Heart right ventricle (tissue), 16 donors: ENCODE measurements at regions not wholly inside any gene's neighbourhood (a gene's known extent, or its start where the extent isn't known, plus 50 kb on each side); places are given as distances from the start of the nearest gene placed in this dataset.

Source experiments
- ATAC-seq, 8 donors: fragments of 200-7000 bp; cut with Tn5 transposase; one replicate each; pipeline ENCODE4 v1.9.1; 2020; ENCODE audit warnings: mild to moderate bottlenecking in 8 of 8, moderate library complexity in 8 of 8, moderate number of reproducible peaks in 1 of 8
- DNase-seq, 2 donors: peaks; one replicate each; pipeline ENCODE4 v3.0.0-alpha.2; 2020
- H3K27ac ChIP-seq, 10 donors: fragments of 200-600 bp; sonication (generic) in 2 of 10; one replicate each; pipeline versions ENCODE4 v1.5.0 to v1.8.0; 2020 to 2022; ENCODE audit warnings: mild to moderate bottlenecking in 3 of 10
- H3K27me3 ChIP-seq, 7 donors: fragments of 200-600 bp; one replicate each; pipeline ENCODE4 v1.8.0; 2021 to 2022; ENCODE audit warnings: mild to moderate bottlenecking in 2 of 7
- H3K36me3 ChIP-seq, 9 donors: fragments of 200-600 bp; sonication (generic) in 1 of 9; one replicate each; pipeline versions ENCODE4 v1.5.0 to v1.8.0; 2020 to 2022; ENCODE audit warnings: mild to moderate bottlenecking in 2 of 9
- H3K4me1 ChIP-seq, 9 donors: fragments of 200-600 bp; sonication (generic) in 1 of 9; one replicate each; pipeline versions ENCODE4 v1.5.0 to v1.8.0; 2020 to 2022; ENCODE audit warnings: mild to moderate bottlenecking in 4 of 9
- H3K4me3 ChIP-seq, 10 donors: fragments of 200-600 bp; sonication (generic) in 2 of 10; one replicate each; pipeline versions ENCODE4 v1.5.0 to v1.8.0; 2020 to 2022; ENCODE audit warnings: mild to moderate bottlenecking in 7 of 10, moderate library complexity in 2 of 10
- H3K9me3 ChIP-seq, 11 donors: fragments of 200-600 bp in 10 of 11; sonication (generic) in 2 of 11; one replicate each; pipeline versions ENCODE4 v1.5.0 to v1.8.0; 2013 to 2022; ENCODE audit warnings: mild to moderate bottlenecking in 2 of 11, control low read depth in 1 of 11, moderate library complexity in 1 of 11
- WGBS, 2 donors: extraction: QIAGEN DNeasy Blood & Tissue Kit; methylation state at CpG; one replicate each; pipeline ENCODE4 v1.1.7; 2013; ENCODE audit warnings: inconsistent platforms in 1 of 2; 5-methylcytosine and 5-hydroxymethylcytosine counted together
- intact Hi-C, 10 donors: fragments of 100-400 bp; cut with DNase I; formaldehyde crosslinking; loops; one replicate each; pipeline versions ENCODE4 v1.11.1 to v1.14.2; 2022
- TF ChIP-seq, protein P1 (sequence below), 9 donors: fragments of 200-600 bp; sonication (generic) in 2 of 9; IDR thresholded peaks; one replicate each; pipeline versions ENCODE4 v1.5.0 to v1.8.0; 2021 to 2022; ENCODE audit warnings: antibody characterized with exemption in 9 of 9, mild to moderate bottlenecking in 5 of 9, moderate library complexity in 1 of 9
- donor health status: Arrhythmogenic right ventricular cardiomyopathy.
- donor health status: ischemic (EF 13 %, LVEDD 7.1; RV severe dilation, severe dysfunction).
- donor health status: healthy with polysubstance abuse.
- donor health status: DM: no; HTN: yes; CAD: no.
- donor health status: DM: no; HTN: no; CAD: no.
- donor health status: ischemic (EF 25% LVEDD 6.9; RV normal size, moderate dysfunction).
- donor health status: ischemic (EF 25% LVEDD 5.7; RV mildly dilated, moderate dysfunction).
- donor health status: healthy.
- donor health status: DM: yes; HTN: yes; CAD: no.
- donor health status: Ischemic cardiomyopathy.
- donor health status: ischemic (EF 35%, LVEDD 5.7; RV mildly dilated, moderate dysfunction).
- donor health status: nonischemic (EF 11% LVEDD 7.7; RV severe dilation, severe dysfunction).
- donor health status: DM: yes; HTN: yes; CAD: no.
- donor health status: PGD.
- donor health status: ischemic (EF 29% LVEDD 5.4; RV normal size, mild dysfunction).
- donor health status: nonischemic (EF 23%, LVEDD 6.1; RV moderate dilation, normal function).

DNA sequence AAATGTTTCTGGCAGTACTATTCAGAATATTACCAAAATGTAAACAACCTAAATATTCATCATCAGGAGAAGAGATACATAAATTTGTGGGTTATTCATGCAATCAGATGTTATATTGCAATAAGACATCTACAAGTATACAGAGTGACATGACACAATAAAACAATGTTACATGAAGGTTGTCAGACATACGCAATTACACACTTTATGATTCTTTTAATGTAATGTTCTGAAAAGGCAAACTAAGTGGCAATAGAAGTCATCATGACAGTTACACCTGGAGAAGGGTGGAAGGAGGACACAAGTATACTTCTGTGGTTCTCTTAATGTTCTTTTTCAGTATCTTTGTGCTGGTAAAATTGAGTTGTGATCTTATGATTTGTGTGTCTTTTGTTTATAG lies 95.8 kb upstream of the PRR20A start:
- 92 to 95% methylated on average over 1 of the region's 1 CpG for WGBS, 2 donors
- Histone ChIP-seq H3K4me3 (no peak overlapping the region), H3K27ac (no peak overlapping the region), H3K27me3 (no peaks in the 10 kb centered on the region), H3K9me3 (peaks cover 0 to 31% (median 2%) of the 10 kb centered on the region in 11 donors), H3K4me1 (no peaks in the 10 kb centered on the region), H3K36me3 (no peaks in the 10 kb centered on the region)
- ATAC-seq: no peak
- intact Hi-C loops: no loop called here
- TF ChIP-seq, protein P1, sequence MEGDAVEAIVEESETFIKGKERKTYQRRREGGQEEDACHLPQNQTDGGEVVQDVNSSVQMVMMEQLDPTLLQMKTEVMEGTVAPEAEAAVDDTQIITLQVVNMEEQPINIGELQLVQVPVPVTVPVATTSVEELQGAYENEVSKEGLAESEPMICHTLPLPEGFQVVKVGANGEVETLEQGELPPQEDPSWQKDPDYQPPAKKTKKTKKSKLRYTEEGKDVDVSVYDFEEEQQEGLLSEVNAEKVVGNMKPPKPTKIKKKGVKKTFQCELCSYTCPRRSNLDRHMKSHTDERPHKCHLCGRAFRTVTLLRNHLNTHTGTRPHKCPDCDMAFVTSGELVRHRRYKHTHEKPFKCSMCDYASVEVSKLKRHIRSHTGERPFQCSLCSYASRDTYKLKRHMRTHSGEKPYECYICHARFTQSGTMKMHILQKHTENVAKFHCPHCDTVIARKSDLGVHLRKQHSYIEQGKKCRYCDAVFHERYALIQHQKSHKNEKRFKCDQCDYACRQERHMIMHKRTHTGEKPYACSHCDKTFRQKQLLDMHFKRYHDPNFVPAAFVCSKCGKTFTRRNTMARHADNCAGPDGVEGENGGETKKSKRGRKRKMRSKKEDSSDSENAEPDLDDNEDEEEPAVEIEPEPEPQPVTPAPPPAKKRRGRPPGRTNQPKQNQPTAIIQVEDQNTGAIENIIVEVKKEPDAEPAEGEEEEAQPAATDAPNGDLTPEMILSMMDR (IDR thresholded peaks at IDR 0.05): no peak
- DNase-seq: no peak

DNA sequence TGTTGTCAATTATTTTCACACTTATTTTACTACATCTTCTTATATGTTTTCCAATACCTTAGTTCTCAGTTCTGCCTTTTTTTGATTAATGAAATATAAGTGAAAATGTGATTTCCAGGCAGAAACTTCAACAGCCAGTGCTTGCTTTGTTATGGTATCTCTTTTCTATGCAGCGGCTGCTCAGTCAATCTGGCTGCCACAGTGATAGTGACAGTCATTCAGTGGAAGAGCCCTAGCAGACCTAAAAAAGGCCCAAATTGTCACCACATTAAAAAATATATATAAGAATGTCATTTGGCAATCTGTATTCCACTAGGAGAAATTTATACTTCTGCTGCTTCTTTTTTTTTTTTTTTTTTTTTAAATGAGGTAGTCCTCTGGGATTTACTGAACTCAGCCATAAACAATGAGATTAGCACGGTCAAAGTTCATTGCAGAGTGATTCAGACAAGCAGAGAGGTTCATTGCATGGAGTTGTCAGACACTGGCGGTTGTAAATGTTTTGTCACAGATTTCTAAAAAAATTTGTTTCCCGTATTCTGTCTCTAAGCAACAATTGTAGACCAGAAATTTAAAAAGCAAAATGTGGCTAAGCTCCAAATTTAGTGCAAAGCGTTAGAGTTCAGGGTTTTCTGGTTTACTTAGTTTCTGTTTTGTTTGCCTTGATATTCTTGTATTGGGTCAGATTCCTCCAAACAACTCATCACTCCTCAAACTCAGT lies 94.7 kb upstream of the PRR20A start:
- ATAC-seq (no peak), DNase-seq (no peak)
- 35 to 45% methylated on average over 5 of the region's 5 CpGs for WGBS, 2 donors
- TF ChIP-seq, protein P1 (IDR thresholded peaks at IDR 0.05): no peak
- Histone ChIP-seq H3K4me1 (no peaks in the 10 kb centered on the region), H3K27ac (no peak overlapping the region), H3K27me3 (no peaks in the 10 kb centered on the region), H3K36me3 (no peaks in the 10 kb centered on the region), H3K4me3 (no peak overlapping the region), H3K9me3 (peaks cover 0 to 40% (median 6%) of the 10 kb centered on the region in 11 donors)
- intact Hi-C loops: no loop called here

DNA sequence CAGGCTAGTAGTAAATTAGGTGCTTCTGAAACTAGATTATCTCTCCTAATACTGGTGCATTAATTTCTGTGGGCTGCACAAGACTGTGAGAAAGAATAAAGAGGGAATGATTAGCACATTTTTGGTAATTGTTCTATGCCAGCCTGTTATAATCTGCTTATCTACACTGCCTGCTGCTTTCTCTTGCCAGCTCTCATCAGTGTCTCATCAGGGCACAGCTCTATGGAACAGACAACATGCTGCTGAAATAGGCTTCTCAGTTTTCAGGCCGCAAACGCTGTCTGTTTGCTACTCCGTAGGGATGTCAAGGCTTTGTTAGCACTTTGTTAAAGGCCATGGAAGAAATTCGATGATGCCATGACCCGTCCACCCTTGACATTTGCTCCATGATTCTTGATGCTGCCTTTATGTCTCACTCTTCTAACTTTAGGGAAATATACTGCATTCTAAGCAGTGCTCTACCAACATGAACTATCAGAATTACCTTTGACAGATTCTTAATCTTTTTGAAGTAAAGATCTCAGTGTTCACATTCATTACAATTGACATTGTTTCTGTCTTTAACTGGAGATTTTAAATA lies 84.0 kb upstream of the PRR20A start:
- Histone ChIP-seq H3K27ac (no peak overlapping the region), H3K4me1 (no peaks in the 10 kb centered on the region), H3K4me3 (no peak overlapping the region), H3K36me3 (no peaks in the 10 kb centered on the region), H3K9me3 (peaks cover 0 to 5% (median 0%) of the 10 kb centered on the region in 11 donors), H3K27me3 (no peaks in the 10 kb centered on the region)
- intact Hi-C loops: no loop called here
- ATAC-seq (no peak), DNase-seq (no peak)
- WGBS, 2 donors: 62 to 76% methylated on average over 5 of the region's 5 CpGs
- TF ChIP-seq, protein P1 (IDR thresholded peaks at IDR 0.05): no peak

DNA sequence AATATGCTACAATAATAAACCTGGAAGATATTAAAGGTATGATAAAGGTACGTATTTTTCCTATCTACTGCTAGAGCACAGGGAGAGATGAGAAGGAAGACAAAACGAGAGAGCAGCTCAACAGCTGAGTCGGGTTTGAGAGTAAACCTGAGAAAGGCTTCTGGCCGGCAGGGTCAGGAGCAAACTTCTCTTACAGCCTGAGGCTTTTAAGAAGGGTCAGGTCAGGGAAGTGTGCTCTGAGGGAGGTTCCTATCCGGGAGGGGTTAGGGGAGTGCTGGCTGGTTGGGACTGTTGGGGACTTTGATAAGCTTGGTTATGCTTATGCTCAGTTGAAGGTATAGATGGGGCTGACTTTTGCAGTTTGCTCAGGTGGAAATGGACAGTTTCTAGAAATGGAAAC lies 77.7 kb upstream of the PRR20A start:
- ATAC-seq (no peak), DNase-seq (no peak)
- no peaks in the 10 kb centered on the region for H3K27me3 ChIP-seq
- no peak overlapping the region for H3K4me3 ChIP-seq
- no peak overlapping the region for H3K27ac ChIP-seq
- H3K9me3 ChIP-seq: no peaks in the 10 kb centered on the region
- H3K4me1 ChIP-seq: no peaks in the 10 kb centered on the region
- intact Hi-C loops: no loop called here
- WGBS, 2 donors: 66 to 67% methylated on average over 5 of the region's 5 CpGs
- TF ChIP-seq, protein P1 (IDR thresholded peaks at IDR 0.05): no peak
- H3K36me3 ChIP-seq: no peaks in the 10 kb centered on the region
